HepG2 (cell line): ENCODE measurements at regions not wholly inside any gene's neighbourhood (a gene's known extent, or its start where the extent isn't known, plus 50 kb on each side); places are given as distances from the start of the nearest gene placed in this dataset.

Source experiments
- ATAC-seq: fragments of 200-7000 bp; cut with Tn5 transposase; 3 replicates; pipeline ENCODE4 v1.9.1; 2020; ENCODE audit warnings: mild to moderate bottlenecking, moderate library complexity
- BruUV-seq: library from RNA; stranded (reverse); fragments of 400-500 nt; replicated peaks from 2 replicates; lab custom pipeline; 2021; lab: Mats Ljungman, UMichigan
- CTCF ChIA-PET: fragments of 300-600 bp; formaldehyde crosslinking; extraction: SDS; loops from one replicate; lab custom pipeline; 2021; ENCODE audit warnings: low total read pairs, inconsistent platforms, low intra/inter-chr PET ratio; lab: Yijun Ruan, JAX
- POLR2A ChIA-PET: fragments of 350-600 bp; sonication (Branson Sonifier 250); formaldehyde crosslinking; loops from one replicate; lab custom pipeline; 2020; ENCODE audit warnings: antibody characterized with exemption, inconsistent platforms; lab: Yijun Ruan, JAX
- DNase-seq: peaks from one replicate; pipeline ENCODE4 v3.0.0-alpha.2; 2015; ENCODE audit warnings: low spot score
- FAIRE-seq: peaks from 3 replicates; lab custom pipeline; 2011; peaks lifted over from hg19 to GRCh38; lab: Jason Lieb, UNC
- H2AFZ ChIP-seq: one replicate; pipeline ENCODE4 v1.6.1; 2011; ENCODE audit warnings: low read length, inconsistent platforms
- H3K27ac ChIP-seq: fragments of 300-600 bp; 3 replicates; pipeline ENCODE4 v1.8.0; 2011; ENCODE audit warnings: mixed run types, mild to moderate bottlenecking, mixed read lengths, low read length, inconsistent platforms; ENCODE audit not compliant: insufficient read depth; ENCODE audit errors: extremely low read length
- H3K27me3 ChIP-seq, 2 experiments: fragments of 200-600 bp in 1 of 2; 2 replicates in 1 of 2; 3 replicates in 1 of 2; pipeline versions ENCODE4 v1.6.0 to v1.8.0; 2011; ENCODE audit warnings: low read length in 2 of 2, mild to moderate bottlenecking in 2 of 2, moderate library complexity in 2 of 2, inconsistent platforms in 1 of 2; ENCODE audit not compliant: insufficient read depth in 2 of 2, control insufficient read depth in 1 of 2
- H3K36me3 ChIP-seq, 2 experiments: fragments of 200-600 bp in 1 of 2; replicated peaks in 1 of 2; 2 replicates in 1 of 2; 3 replicates in 1 of 2; pipeline versions ENCODE4 v1.5.1 to v1.8.0; 2011; ENCODE audit warnings: low read length in 2 of 2, inconsistent platforms in 1 of 2; ENCODE audit not compliant: insufficient read depth in 2 of 2, control insufficient read depth in 1 of 2
- H3K4me1 ChIP-seq: 2 replicates; pipeline ENCODE4 v1.5.1; 2012; ENCODE audit warnings: low read length, inconsistent platforms; ENCODE audit not compliant: insufficient read depth
- H3K4me2 ChIP-seq: 2 replicates; pipeline ENCODE4 v1.6.0; 2011; ENCODE audit warnings: low read depth, low read length, inconsistent platforms
- H3K4me3 ChIP-seq, 3 experiments: fragments of 200-600 bp in 1 of 3; sonication (generic), shearing (Covaris generic) in 1 of 3; replicated peaks in 1 of 3; 2 replicates each; pipeline ENCODE4 v1.5.1; 2011 to 2016; ENCODE audit warnings: low read length in 3 of 3, inconsistent platforms in 2 of 3, low read depth in 2 of 3, mild to moderate bottlenecking in 2 of 3, control low read depth in 1 of 3, mixed read lengths in 1 of 3; ENCODE audit not compliant: insufficient read depth in 1 of 3
- H3K79me2 ChIP-seq: one replicate; pipeline ENCODE4 v1.6.1; 2011; ENCODE audit warnings: low read length, inconsistent platforms; ENCODE audit not compliant: insufficient read depth
- H3K9ac ChIP-seq: 2 replicates; pipeline ENCODE4 v1.6.0; 2011; ENCODE audit warnings: mild to moderate bottlenecking, low read depth, low read length, inconsistent platforms; ENCODE audit not compliant: insufficient read depth
- H3K9me3 ChIP-seq: 2 replicates; pipeline ENCODE4 v1.5.1; 2012; ENCODE audit warnings: mild to moderate bottlenecking, low read length
- H4K20me1 ChIP-seq: 2 replicates; pipeline ENCODE4 v1.6.0; 2011; ENCODE audit warnings: inconsistent platforms, mild to moderate bottlenecking, low read length, moderate library complexity; ENCODE audit not compliant: insufficient read depth
- CBFB ChIP-seq: sonication (generic); formaldehyde crosslinking; IDR thresholded peaks from 2 replicates; pipeline ENCODE4 v1.4.0; 2020; ENCODE audit warnings: missing genetic modification reagents
- FIP1L1 ChIP-seq: fragments of 200-400 bp; formaldehyde crosslinking; IDR thresholded peaks from 2 replicates; pipeline ENCODE4 v1.6.1; 2018; ENCODE audit warnings: low read depth, mild to moderate bottlenecking, low read length, moderate library complexity, borderline replicate concordance; ENCODE audit not compliant: insufficient read depth
- RFX1 ChIP-seq: fragments of 450-650 bp; IDR thresholded peaks from 2 replicates; pipeline ENCODE4 v1.6.1; 2017
- STAG1 ChIP-seq: sonication (generic); formaldehyde crosslinking; IDR thresholded peaks from 2 replicates; pipeline ENCODE4 v1.4.0; 2020; ENCODE audit warnings: missing genetic modification reagents
- ZNF292 ChIP-seq: sonication (generic); formaldehyde crosslinking; IDR thresholded peaks from 2 replicates; pipeline ENCODE4 v1.8.1; 2022; ENCODE audit warnings: mild to moderate bottlenecking, low read depth, missing genetic modification reagents, borderline replicate concordance
- ZNF33B ChIP-seq: sonication (generic); formaldehyde crosslinking; IDR thresholded peaks from 2 replicates; pipeline ENCODE4 v1.5.1; 2020; ENCODE audit warnings: mild to moderate bottlenecking, missing genetic modification reagents
- ZNF713 ChIP-seq: sonication (generic); formaldehyde crosslinking; IDR thresholded peaks from 2 replicates; pipeline ENCODE4 v1.4.0; 2020; ENCODE audit warnings: mild to moderate bottlenecking, missing genetic modification reagents
- WGBS: methylation state at CpG from one replicate; pipeline ENCODE4 v1.1.6; 2017; ENCODE audit warnings: low lambda C conversion rate; 5-methylcytosine and 5-hydroxymethylcytosine counted together
- in situ Hi-C: cut with HindIII; loops from 2 replicates; pipeline ENCODE4 v1.10.0; 2017; ENCODE audit warnings: low pct_unique_long_range_greater_than_20kb; ENCODE audit not compliant: extremely low pct_ligation_motif_present
- intact Hi-C: fragments of 100-400 bp; cut with micrococcal nuclease; formaldehyde crosslinking; loops from one replicate; pipeline ENCODE4 v1.10.0; 2022; ENCODE audit not compliant: unreplicated experiment
- TF ChIP-seq, protein P1 (sequence below): sonication (generic); formaldehyde crosslinking; conservative IDR thresholded peaks from 2 replicates; pipeline ENCODE4 v1.4.0; 2020; ENCODE audit warnings: mild to moderate bottlenecking, missing genetic modification reagents, moderate library complexity
- TF ChIP-seq, protein P2 (sequence below): sonication (generic); formaldehyde crosslinking; IDR thresholded peaks from 2 replicates; pipeline ENCODE4 v1.5.0; 2020; ENCODE audit warnings: mild to moderate bottlenecking, missing genetic modification reagents, moderate library complexity
- TF ChIP-seq, protein P3 (sequence below): sonication (generic); formaldehyde crosslinking; IDR thresholded peaks from 2 replicates; pipeline ENCODE4 v1.5.1; 2020; ENCODE audit warnings: mild to moderate bottlenecking, missing genetic modification reagents

DNA sequence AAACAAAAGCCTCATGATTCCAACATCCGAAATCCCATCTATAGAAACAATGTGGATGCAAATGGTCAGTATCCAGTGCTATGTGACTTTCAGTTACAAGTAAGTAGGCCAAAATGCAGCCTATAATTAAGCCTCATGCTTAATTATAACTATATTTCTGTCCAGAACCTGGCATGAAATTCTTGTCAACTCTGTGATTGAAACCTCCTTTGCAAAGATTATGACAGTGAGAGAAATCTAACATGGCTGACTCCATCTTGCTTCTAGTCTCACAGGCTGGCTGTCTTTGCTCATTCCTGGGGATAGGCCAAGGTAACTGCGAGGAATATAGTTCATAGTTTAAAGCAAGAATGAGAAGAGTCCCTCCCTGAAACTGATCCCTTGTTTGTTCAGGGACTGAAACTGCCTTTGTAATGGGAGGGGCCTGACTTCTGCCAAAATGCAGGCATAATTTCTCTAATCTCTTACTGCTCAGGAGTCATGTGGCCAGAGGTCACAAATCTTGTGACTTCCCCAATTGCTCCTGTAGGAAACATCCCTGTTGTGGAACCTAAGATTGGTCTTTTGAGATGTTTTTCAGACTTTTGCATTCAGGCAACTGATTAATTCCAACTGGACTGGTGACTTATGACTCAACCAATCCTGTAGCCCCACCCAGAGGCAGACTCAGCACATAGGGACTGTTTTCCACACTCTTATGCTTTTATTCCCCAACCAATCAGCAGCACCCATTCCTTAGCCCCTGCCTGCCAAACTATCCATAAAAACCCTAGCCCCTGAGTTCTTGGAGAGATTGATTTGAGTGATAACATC, 84.5 kb upstream of the TLK1 start:
- H4K20me1 ChIP-seq, result no peaks in the 10 kb centered on the region
- no peak overlapping the region for H3K27ac ChIP-seq
- intact Hi-C loops, result loop anchor here (10.0 kb wide), 1 partner anchor 270 kb away; no protein-coding TSS in a partner anchor
- peaks cover 12% of the 10 kb centered on the region for H3K9me3 ChIP-seq
- TF ChIP-seq RFX1, result no peak
- peak; percentile 59 for TF ChIP-seq STAG1
- TF ChIP-seq FIP1L1, result no peak
- no peak for TF ChIP-seq ZNF292 (CRISPR knock-in tag)
- TF ChIP-seq, protein P1, sequence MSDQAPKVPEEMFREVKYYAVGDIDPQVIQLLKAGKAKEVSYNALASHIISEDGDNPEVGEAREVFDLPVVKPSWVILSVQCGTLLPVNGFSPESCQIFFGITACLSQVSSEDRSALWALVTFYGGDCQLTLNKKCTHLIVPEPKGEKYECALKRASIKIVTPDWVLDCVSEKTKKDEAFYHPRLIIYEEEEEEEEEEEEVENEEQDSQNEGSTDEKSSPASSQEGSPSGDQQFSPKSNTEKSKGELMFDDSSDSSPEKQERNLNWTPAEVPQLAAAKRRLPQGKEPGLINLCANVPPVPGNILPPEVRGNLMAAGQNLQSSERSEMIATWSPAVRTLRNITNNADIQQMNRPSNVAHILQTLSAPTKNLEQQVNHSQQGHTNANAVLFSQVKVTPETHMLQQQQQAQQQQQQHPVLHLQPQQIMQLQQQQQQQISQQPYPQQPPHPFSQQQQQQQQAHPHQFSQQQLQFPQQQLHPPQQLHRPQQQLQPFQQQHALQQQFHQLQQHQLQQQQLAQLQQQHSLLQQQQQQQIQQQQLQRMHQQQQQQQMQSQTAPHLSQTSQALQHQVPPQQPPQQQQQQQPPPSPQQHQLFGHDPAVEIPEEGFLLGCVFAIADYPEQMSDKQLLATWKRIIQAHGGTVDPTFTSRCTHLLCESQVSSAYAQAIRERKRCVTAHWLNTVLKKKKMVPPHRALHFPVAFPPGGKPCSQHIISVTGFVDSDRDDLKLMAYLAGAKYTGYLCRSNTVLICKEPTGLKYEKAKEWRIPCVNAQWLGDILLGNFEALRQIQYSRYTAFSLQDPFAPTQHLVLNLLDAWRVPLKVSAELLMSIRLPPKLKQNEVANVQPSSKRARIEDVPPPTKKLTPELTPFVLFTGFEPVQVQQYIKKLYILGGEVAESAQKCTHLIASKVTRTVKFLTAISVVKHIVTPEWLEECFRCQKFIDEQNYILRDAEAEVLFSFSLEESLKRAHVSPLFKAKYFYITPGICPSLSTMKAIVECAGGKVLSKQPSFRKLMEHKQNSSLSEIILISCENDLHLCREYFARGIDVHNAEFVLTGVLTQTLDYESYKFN (CRISPR knock-in tag), result 0 out of 2 replicates have a peak, but pooled peaks have one; percentile 16
- no peak for TF ChIP-seq ZNF713 (CRISPR knock-in tag)
- no peak for TF ChIP-seq CBFB (CRISPR knock-in tag)
- TF ChIP-seq, protein P2, sequence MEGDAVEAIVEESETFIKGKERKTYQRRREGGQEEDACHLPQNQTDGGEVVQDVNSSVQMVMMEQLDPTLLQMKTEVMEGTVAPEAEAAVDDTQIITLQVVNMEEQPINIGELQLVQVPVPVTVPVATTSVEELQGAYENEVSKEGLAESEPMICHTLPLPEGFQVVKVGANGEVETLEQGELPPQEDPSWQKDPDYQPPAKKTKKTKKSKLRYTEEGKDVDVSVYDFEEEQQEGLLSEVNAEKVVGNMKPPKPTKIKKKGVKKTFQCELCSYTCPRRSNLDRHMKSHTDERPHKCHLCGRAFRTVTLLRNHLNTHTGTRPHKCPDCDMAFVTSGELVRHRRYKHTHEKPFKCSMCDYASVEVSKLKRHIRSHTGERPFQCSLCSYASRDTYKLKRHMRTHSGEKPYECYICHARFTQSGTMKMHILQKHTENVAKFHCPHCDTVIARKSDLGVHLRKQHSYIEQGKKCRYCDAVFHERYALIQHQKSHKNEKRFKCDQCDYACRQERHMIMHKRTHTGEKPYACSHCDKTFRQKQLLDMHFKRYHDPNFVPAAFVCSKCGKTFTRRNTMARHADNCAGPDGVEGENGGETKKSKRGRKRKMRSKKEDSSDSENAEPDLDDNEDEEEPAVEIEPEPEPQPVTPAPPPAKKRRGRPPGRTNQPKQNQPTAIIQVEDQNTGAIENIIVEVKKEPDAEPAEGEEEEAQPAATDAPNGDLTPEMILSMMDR, result peak; percentile 55
- no peak for TF ChIP-seq ZNF33B (CRISPR knock-in tag)
- TF ChIP-seq, protein P3, sequence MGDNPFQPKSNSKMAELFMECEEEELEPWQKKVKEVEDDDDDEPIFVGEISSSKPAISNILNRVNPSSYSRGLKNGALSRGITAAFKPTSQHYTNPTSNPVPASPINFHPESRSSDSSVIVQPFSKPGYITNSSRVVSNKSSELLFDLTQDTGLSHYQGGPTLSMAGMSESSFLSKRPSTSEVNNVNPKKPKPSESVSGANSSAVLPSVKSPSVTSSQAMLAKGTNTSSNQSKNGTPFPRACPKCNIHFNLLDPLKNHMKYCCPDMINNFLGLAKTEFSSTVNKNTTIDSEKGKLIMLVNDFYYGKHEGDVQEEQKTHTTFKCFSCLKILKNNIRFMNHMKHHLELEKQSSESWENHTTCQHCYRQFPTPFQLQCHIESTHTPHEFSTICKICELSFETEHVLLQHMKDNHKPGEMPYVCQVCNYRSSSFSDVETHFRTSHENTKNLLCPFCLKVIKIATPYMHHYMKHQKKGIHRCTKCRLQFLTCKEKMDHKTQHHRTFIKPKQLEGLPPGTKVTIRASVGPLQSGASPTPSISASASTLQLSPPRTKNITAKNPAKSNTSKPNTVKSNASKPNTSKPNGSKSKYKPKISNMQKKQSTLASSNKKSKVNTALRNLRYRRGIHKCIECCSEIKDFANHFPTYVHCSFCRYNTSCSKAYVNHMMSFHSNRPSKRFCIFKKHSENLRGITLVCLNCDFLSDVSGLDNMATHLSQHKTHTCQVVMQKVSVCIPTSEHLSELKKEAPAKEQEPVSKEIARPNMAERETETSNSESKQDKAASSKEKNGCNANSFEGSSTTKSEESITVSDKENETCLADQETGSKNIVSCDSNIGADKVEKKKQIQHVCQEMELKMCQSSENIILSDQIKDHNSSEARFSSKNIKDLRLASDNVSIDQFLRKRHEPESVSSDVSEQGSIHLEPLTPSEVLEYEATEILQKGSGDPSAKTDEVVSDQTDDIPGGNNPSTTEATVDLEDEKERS (CRISPR knock-in tag), result no peak
- TF ChIP-seq, all 625 proteins: peak for 3
- no peak for FAIRE-seq
- H3K4me2 ChIP-seq, result no peak overlapping the region
- no peak for DNase-seq
- H3K4me1 ChIP-seq, result peaks cover 7% of the 10 kb centered on the region; the same call in 1 of the 2 replicates
- H3K27me3 ChIP-seq, result no peaks in the 10 kb centered on the region
- ChIA-PET CTCF (interaction anchor here (1.5 kb wide), 1 partner anchor 272 kb away, joined by 4 read pairs; no protein-coding TSS in a partner anchor), POLR2A (no interaction called here)
- H3K36me3 ChIP-seq, result no peaks in the 10 kb centered on the region
- H3K79me2 ChIP-seq, result no peaks in the 10 kb centered on the region
- no peak overlapping the region for H3K4me3 ChIP-seq
- no TSS peak for BruUV-seq
- H3K9ac ChIP-seq, result no peak overlapping the region
- 31% methylated on average over 2 of the region's 2 CpGs for WGBS
- no peak overlapping the region for H2AFZ ChIP-seq
- ATAC-seq, result peak; percentile 39; the same call in 2 of the 3 replicates
- in situ Hi-C loops, result no loop called here
